ENCODE measurements at regions not wholly inside any gene's neighbourhood (a gene's known extent, or its start where the extent isn't known, plus 50 kb on each side); places are given as distances from the start of the nearest gene placed in this dataset.

DNA sequence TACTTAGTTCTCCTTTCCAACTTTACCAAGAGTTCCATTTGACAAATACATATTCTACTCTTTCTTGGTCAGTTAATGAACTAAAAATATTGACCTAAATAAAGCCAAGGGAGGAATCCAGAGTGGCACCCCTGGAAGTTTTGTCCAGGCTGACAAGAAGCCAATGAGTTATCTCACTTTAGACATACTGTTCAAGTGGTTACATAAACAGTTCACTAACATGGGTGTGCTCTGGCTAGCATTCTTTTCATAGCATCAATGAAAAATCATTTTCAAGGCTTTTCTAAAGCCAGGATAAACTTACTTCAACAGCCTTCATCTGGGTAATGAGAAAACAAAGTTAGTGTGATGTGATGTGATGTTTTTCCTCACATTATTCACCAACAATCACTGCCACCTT, 649.4 kb downstream of the TDRD15 start (continued):
- TF ChIP-seq, protein P1, sequence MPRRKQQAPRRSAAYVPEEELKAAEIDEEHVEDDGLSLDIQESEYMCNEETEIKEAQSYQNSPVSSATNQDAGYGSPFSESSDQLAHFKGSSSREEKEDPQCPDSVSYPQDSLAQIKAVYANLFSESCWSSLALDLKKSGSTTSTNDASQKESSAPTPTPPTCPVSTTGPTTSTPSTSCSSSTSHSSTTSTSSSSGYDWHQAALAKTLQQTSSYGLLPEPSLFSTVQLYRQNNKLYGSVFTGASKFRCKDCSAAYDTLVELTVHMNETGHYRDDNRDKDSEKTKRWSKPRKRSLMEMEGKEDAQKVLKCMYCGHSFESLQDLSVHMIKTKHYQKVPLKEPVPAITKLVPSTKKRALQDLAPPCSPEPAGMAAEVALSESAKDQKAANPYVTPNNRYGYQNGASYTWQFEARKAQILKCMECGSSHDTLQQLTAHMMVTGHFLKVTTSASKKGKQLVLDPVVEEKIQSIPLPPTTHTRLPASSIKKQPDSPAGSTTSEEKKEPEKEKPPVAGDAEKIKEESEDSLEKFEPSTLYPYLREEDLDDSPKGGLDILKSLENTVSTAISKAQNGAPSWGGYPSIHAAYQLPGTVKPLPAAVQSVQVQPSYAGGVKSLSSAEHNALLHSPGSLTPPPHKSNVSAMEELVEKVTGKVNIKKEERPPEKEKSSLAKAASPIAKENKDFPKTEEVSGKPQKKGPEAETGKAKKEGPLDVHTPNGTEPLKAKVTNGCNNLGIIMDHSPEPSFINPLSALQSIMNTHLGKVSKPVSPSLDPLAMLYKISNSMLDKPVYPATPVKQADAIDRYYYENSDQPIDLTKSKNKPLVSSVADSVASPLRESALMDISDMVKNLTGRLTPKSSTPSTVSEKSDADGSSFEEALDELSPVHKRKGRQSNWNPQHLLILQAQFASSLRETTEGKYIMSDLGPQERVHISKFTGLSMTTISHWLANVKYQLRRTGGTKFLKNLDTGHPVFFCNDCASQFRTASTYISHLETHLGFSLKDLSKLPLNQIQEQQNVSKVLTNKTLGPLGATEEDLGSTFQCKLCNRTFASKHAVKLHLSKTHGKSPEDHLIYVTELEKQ (tag by site-specific recombination; IDR thresholded peaks at IDR 0.05; ENCODE audit: borderline replicate concordance): no peak
- TF ChIP-seq ZNF354C (tag by site-specific recombination; IDR thresholded peaks at IDR 0.05; ENCODE audit: borderline replicate concordance, low read depth): no peak
- TF ChIP-seq FEZF1 (tag by site-specific recombination; IDR thresholded peaks at IDR 0.05): no peak
- no peak for TF ChIP-seq TCF7L2 (IDR thresholded peaks at IDR 0.05; ENCODE audit: borderline replicate concordance, low read depth, low read length)
- no peak for TF ChIP-seq ZNF155 (tag by site-specific recombination; IDR thresholded peaks at IDR 0.05)

DNA sequence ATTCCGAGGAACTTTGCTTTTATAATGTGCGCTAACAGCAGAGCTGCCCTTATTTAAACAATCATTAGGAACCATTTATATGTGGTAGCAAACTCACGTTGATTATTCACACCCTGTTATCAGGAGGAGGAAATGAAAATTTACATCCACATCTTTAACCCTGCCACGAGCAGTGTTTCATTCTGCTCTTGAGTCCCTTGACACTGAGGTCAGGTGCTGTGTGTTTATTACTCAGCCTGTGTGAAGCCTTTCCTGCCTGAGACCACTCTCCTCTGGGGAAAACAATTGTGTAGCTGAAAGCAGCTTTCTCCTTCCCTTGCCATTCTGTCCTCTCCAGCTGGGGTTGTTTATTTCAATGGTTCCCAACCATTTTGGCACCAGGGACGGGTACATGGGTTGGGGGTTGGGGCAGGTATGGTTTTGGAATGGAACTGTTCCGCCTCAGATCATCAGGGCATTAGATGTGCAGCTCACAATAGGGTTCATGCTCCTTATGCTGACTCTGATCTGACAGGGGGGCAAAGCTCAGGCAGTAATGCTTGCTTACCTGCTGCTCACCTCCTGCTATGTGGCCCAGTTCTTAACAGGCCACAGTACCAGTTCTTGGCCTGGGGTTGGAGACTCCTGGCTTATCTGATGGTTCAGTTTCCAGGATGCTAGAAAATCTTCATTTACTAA, 651.1 kb downstream of the TDRD15 start:
- no peaks in the 10 kb centered on the region for H3K36me3 ChIP-seq (ENCODE audit: control insufficient read depth in 2 of 2, insufficient read depth in 1 of 2, low read length in 2 of 2)
- no peak overlapping the region for H3K27ac ChIP-seq (ENCODE audit: extremely low read depth, low read depth, low read length)
- no peaks in the 10 kb centered on the region for H3K4me1 ChIP-seq (ENCODE audit: control insufficient read depth, insufficient read depth, low read length)
- no peak overlapping the region for H3K4me3 ChIP-seq (ENCODE audit: low read depth, low read length)
- H3K9me3 ChIP-seq (ENCODE audit: control insufficient read depth, insufficient read depth, low read depth, low read length): no peaks in the 10 kb centered on the region
- TF ChIP-seq, protein P2, sequence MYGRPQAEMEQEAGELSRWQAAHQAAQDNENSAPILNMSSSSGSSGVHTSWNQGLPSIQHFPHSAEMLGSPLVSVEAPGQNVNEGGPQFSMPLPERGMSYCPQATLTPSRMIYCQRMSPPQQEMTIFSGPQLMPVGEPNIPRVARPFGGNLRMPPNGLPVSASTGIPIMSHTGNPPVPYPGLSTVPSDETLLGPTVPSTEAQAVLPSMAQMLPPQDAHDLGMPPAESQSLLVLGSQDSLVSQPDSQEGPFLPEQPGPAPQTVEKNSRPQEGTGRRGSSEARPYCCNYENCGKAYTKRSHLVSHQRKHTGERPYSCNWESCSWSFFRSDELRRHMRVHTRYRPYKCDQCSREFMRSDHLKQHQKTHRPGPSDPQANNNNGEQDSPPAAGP (tag by site-specific recombination; IDR thresholded peaks at IDR 0.05): no peak
- TF ChIP-seq ZNF121 (tag by site-specific recombination; IDR thresholded peaks at IDR 0.05) (no peak), KLF1 (tag by site-specific recombination; IDR thresholded peaks at IDR 0.05) (no peak), ZNF555 (tag by site-specific recombination; conservative IDR thresholded peaks at IDR 0.05) (no peak), PRDM6 (tag by site-specific recombination; IDR thresholded peaks at IDR 0.05) (no peak), ZNF677 (tag by site-specific recombination; IDR thresholded peaks at IDR 0.05) (no peak), ZNF211 (tag by site-specific recombination; IDR thresholded peaks at IDR 0.05; ENCODE audit: low read depth) (no peak), ZXDB (tag by site-specific recombination; IDR thresholded peaks at IDR 0.05) (no peak), TCF7L2 (IDR thresholded peaks at IDR 0.05; ENCODE audit: borderline replicate concordance, low read depth, low read length) (no peak), SETDB1 (IDR thresholded peaks at IDR 0.05; ENCODE audit: insufficient read length, low read length) (no peak), HOXA7 (CRISPR knock-in tag; IDR thresholded peaks at IDR 0.05; ENCODE audit: borderline replicate concordance) (no peak)
- ChIA-PET POLR2A (no interaction called here), CTCF (no interaction called here)

DNA sequence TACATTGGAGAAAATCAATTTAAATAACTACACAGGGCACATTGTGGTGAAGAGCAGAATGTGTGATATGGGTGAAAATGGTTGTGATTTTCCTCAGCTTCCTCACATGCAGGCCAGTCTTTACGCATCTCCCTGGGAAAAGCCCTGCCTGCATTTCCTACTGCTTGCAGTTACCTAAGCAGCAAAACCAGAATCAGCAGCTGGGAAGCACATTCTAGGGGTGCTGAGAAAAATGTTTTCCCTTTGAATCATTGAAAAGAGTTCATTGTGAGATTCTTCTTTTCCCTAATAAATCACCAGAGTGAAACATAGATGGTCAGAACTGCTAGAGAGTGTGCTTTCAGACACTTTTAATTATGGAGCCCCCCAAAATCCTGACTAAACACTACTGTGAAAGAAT, 656.0 kb downstream of the TDRD15 start:
- H3K27ac ChIP-seq (ENCODE audit: extremely low read depth, low read depth, low read length): no peak overlapping the region
- H3K4me3 ChIP-seq (ENCODE audit: low read depth, low read length): no peak overlapping the region
- no peaks in the 10 kb centered on the region for H3K36me3 ChIP-seq (ENCODE audit: control insufficient read depth in 2 of 2, insufficient read depth in 1 of 2, low read length in 2 of 2)
- POLR2A ChIA-PET: no interaction called here
- H3K9me3 ChIP-seq (ENCODE audit: control insufficient read depth, insufficient read depth, low read depth, low read length): no peaks in the 10 kb centered on the region
- CTCF ChIA-PET: no interaction called here
- no peaks in the 10 kb centered on the region for H3K4me1 ChIP-seq (ENCODE audit: control insufficient read depth, insufficient read depth, low read length)
- TF ChIP-seq KLF8 (tag by site-specific recombination; IDR thresholded peaks at IDR 0.05): no peak
- no peak for TF ChIP-seq YY1 (tag by site-specific recombination; IDR thresholded peaks at IDR 0.05)
- no peak for TF ChIP-seq ZNF776 (tag by site-specific recombination; IDR thresholded peaks at IDR 0.05; ENCODE audit: borderline replicate concordance)
- TF ChIP-seq SALL2 (tag by site-specific recombination; IDR thresholded peaks at IDR 0.05; ENCODE audit: borderline replicate concordance): no peak
- no peak for TF ChIP-seq ZSCAN16 (tag by site-specific recombination; IDR thresholded peaks at IDR 0.05)
- no peak for TF ChIP-seq BCL11A (tag by site-specific recombination; IDR thresholded peaks at IDR 0.05; ENCODE audit: low read depth)
- TF ChIP-seq ZNF174 (tag by site-specific recombination; IDR thresholded peaks at IDR 0.05): no peak
- TF ChIP-seq ZNF157 (tag by site-specific recombination; IDR thresholded peaks at IDR 0.05): no peak
- TF ChIP-seq ZBTB20 (tag by site-specific recombination; IDR thresholded peaks at IDR 0.05): no peak
- no peak for TF ChIP-seq ZNF707 (tag by site-specific recombination; IDR thresholded peaks at IDR 0.05)

Data from HEK293 (cell line).